ENCODE measurements at regions not wholly inside any gene's neighbourhood (a gene's known extent, or its start where the extent isn't known, plus 50 kb on each side); places are given as distances from the start of the nearest gene placed in this dataset.

GRCh38 chr6:147453361-147453760 lies 55.1 kb upstream of the SAMD5 start:
- TF ChIP-seq EP300 (IDR thresholded peaks at IDR 0.05): no peak
- TF ChIP-seq CTCF (IDR thresholded peaks at IDR 0.05): no peak
- no peak for TF ChIP-seq POLR2A (IDR thresholded peaks at IDR 0.05)
- TF ChIP-seq POLR2AphosphoS5 (IDR thresholded peaks at IDR 0.05): no peak

Data from suprapubic skin (tissue), 4 donors.